ENCODE measurements at regions not wholly inside any gene's neighbourhood (a gene's known extent, or its start where the extent isn't known, plus 50 kb on each side); places are given as distances from the start of the nearest gene placed in this dataset.

GRCh38 chr6:163671791-163672190 is 257.3 kb downstream of the QKI start:
- no peak for DNase-seq (ENCODE audit: low read depth in 2 of 2)

- no peak for DNase-seq (ENCODE audit: low read depth in 2 of 2)
These were observed 256.8 kb downstream of the QKI start for GRCh38 chr6:163671355-163671754.

GRCh38 chr6:163670336-163670735 is 255.8 kb downstream of the QKI start:
- no peak for DNase-seq (ENCODE audit: low read depth in 2 of 2)

GRCh38 chr6:163668061-163668426 is 253.5 kb downstream of the QKI start:
- no peak for DNase-seq (ENCODE audit: low read depth in 2 of 2)

- peak in 1 of 2 donors; percentile 2 for DNase-seq (ENCODE audit: low read depth in 2 of 2)
These were observed 253.0 kb downstream of the QKI start for GRCh38 chr6:163667372-163668060.

- DNase-seq (ENCODE audit: low read depth in 2 of 2) = no peak
These were observed 250.9 kb downstream of the QKI start for GRCh38 chr6:163665464-163665863.

GRCh38 chr6:163663575-163663974 is 249.1 kb downstream of the QKI start:
- DNase-seq (ENCODE audit: low read depth in 2 of 2) = no peak

- DNase-seq (ENCODE audit: low read depth in 2 of 2) = no peak
These were observed 248.2 kb downstream of the QKI start for GRCh38 chr6:163662604-163663225.

GRCh38 chr6:163661272-163661671 is 246.8 kb downstream of the QKI start:
- DNase-seq (ENCODE audit: low read depth in 2 of 2) = no peak

GRCh38 chr6:163659803-163660202 is 245.3 kb downstream of the QKI start:
- DNase-seq (ENCODE audit: low read depth in 2 of 2) = no peak

- no peak for DNase-seq (ENCODE audit: low read depth in 2 of 2)
These were observed 241.0 kb downstream of the QKI start for GRCh38 chr6:163655217-163656121.

- no peak for DNase-seq (ENCODE audit: low read depth in 2 of 2)
These were observed 237.6 kb downstream of the QKI start for GRCh38 chr6:163651915-163652668.

- no peak for DNase-seq (ENCODE audit: low read depth in 2 of 2)
These were observed 236.9 kb downstream of the QKI start for GRCh38 chr6:163651426-163651825.

GRCh38 chr6:163648868-163649267 is 234.3 kb downstream of the QKI start:
- DNase-seq (ENCODE audit: low read depth in 2 of 2) = no peak

- no peak for DNase-seq (ENCODE audit: low read depth in 2 of 2)
These were observed 233.1 kb downstream of the QKI start for GRCh38 chr6:163647624-163648023.

GRCh38 chr6:163646866-163647265 is 232.3 kb downstream of the QKI start:
- no peak for DNase-seq (ENCODE audit: low read depth in 2 of 2)

GRCh38 chr6:163646133-163646532 is 231.6 kb downstream of the QKI start:
- DNase-seq (ENCODE audit: low read depth in 2 of 2) = no peak

- no peak for DNase-seq (ENCODE audit: low read depth in 2 of 2)
These were observed 231.0 kb downstream of the QKI start for GRCh38 chr6:163645560-163645959.

- DNase-seq (ENCODE audit: low read depth in 2 of 2) = no peak
These were observed 229.3 kb downstream of the QKI start for GRCh38 chr6:163643866-163644265.

GRCh38 chr6:163641706-163642105 is 227.2 kb downstream of the QKI start:
- no peak for DNase-seq (ENCODE audit: low read depth in 2 of 2)

- DNase-seq (ENCODE audit: low read depth in 2 of 2) = no peak
These were observed 226.1 kb downstream of the QKI start for GRCh38 chr6:163640641-163641040.

- DNase-seq (ENCODE audit: low read depth in 2 of 2) = no peak
These were observed 223.0 kb downstream of the QKI start for GRCh38 chr6:163637524-163637923.
